IPS-18a (cell line): ENCODE measurements at regions not wholly inside any gene's neighbourhood (a gene's known extent, or its start where the extent isn't known, plus 50 kb on each side); places are given as distances from the start of the nearest gene placed in this dataset.

Experiments used
- H3K27ac ChIP-seq: one replicate; pipeline ENCODE4 v1.5.1; 2013; ENCODE audit warnings: low read length
- H3K27me3 ChIP-seq: one replicate; pipeline ENCODE4 v1.6.1; 2013; ENCODE audit warnings: mild to moderate bottlenecking, low read length; ENCODE audit not compliant: control insufficient read depth, insufficient read depth
- H3K36me3 ChIP-seq: one replicate; pipeline ENCODE4 v1.6.1; 2013; ENCODE audit warnings: low read depth, low read length; ENCODE audit not compliant: control insufficient read depth
- H3K4me1 ChIP-seq: one replicate; pipeline ENCODE4 v1.6.1; 2013; ENCODE audit warnings: low read depth, low read length; ENCODE audit not compliant: control insufficient read depth
- H3K4me3 ChIP-seq: one replicate; pipeline ENCODE4 v1.5.1; 2013; ENCODE audit warnings: low read length
- H3K9ac ChIP-seq: one replicate; pipeline ENCODE4 v1.6.1; 2013; ENCODE audit warnings: mild to moderate bottlenecking, low read length, moderate library complexity
- H3K9me3 ChIP-seq: one replicate; pipeline ENCODE4 v1.6.1; 2013; ENCODE audit warnings: low read depth, low read length; ENCODE audit not compliant: control insufficient read depth

GRCh38 chr7:12970626-12971025, 283.2 kb downstream of the ARL4A start:
- Histone ChIP-seq H3K36me3 (no peaks in the 10 kb centered on the region), H3K9ac (no peak overlapping the region), H3K9me3 (no peaks in the 10 kb centered on the region), H3K4me1 (no peaks in the 10 kb centered on the region), H3K27ac (no peak overlapping the region), H3K4me3 (no peak overlapping the region), H3K27me3 (no peaks in the 10 kb centered on the region)

- no peak overlapping the region for H3K27ac ChIP-seq
- no peaks in the 10 kb centered on the region for H3K36me3 ChIP-seq
- H3K4me1 ChIP-seq = no peaks in the 10 kb centered on the region
- H3K9me3 ChIP-seq = no peaks in the 10 kb centered on the region
- no peak overlapping the region for H3K4me3 ChIP-seq
- no peak overlapping the region for H3K9ac ChIP-seq
- no peaks in the 10 kb centered on the region for H3K27me3 ChIP-seq
Observed at GRCh38 chr7:12974451-12975166, 287.2 kb downstream of the ARL4A start.

- Histone ChIP-seq H3K4me1 (no peaks in the 10 kb centered on the region), H3K27ac (no peak overlapping the region), H3K27me3 (no peaks in the 10 kb centered on the region), H3K9ac (no peak overlapping the region), H3K9me3 (no peaks in the 10 kb centered on the region), H3K4me3 (no peak overlapping the region), H3K36me3 (no peaks in the 10 kb centered on the region)
Observed at GRCh38 chr7:12975412-12975811, 288.0 kb downstream of the ARL4A start.

GRCh38 chr7:12979181-12979580, 291.7 kb downstream of the ARL4A start:
- no peaks in the 10 kb centered on the region for H3K27me3 ChIP-seq

GRCh38 chr7:12982178-12982577, 294.7 kb downstream of the ARL4A start:
- Histone ChIP-seq H3K4me1 (peaks cover 18% of the 10 kb centered on the region), H3K27ac (no peak overlapping the region), H3K36me3 (no peaks in the 10 kb centered on the region), H3K9me3 (no peaks in the 10 kb centered on the region), H3K4me3 (no peak overlapping the region), H3K9ac (no peak overlapping the region), H3K27me3 (no peaks in the 10 kb centered on the region)

More at GRCh38 chr7:12979181-12979580, 291.7 kb downstream of the ARL4A start:
- H3K9ac ChIP-seq = no peak overlapping the region
- H3K36me3 ChIP-seq = no peaks in the 10 kb centered on the region
- H3K27ac ChIP-seq = no peak overlapping the region
- H3K4me1 ChIP-seq = no peaks in the 10 kb centered on the region
- H3K9me3 ChIP-seq = no peaks in the 10 kb centered on the region
- H3K4me3 ChIP-seq = no peak overlapping the region

- Histone ChIP-seq H3K36me3 (no peaks in the 10 kb centered on the region), H3K27me3 (no peaks in the 10 kb centered on the region), H3K27ac (no peak overlapping the region), H3K4me3 (no peak overlapping the region), H3K9ac (no peak overlapping the region), H3K4me1 (peaks cover 24% of the 10 kb centered on the region), H3K9me3 (no peaks in the 10 kb centered on the region)
Observed at GRCh38 chr7:12984117-12984516, 296.7 kb downstream of the ARL4A start.

- no peak overlapping the region for H3K9ac ChIP-seq
- H3K27me3 ChIP-seq = no peaks in the 10 kb centered on the region
- H3K36me3 ChIP-seq = no peaks in the 10 kb centered on the region
- H3K9me3 ChIP-seq = no peaks in the 10 kb centered on the region
- H3K4me1 ChIP-seq = peaks cover 24% of the 10 kb centered on the region
- no peak overlapping the region for H3K4me3 ChIP-seq
- peak overlapping the region; percentile 26 for H3K27ac ChIP-seq
Observed at GRCh38 chr7:12985228-12985627, 297.8 kb downstream of the ARL4A start.

- no peaks in the 10 kb centered on the region for H3K9me3 ChIP-seq
- H3K4me3 ChIP-seq = no peak overlapping the region
- H3K27me3 ChIP-seq = no peaks in the 10 kb centered on the region
- peak overlapping the region; percentile 25 for H3K9ac ChIP-seq
- H3K4me1 ChIP-seq = peaks cover 24% of the 10 kb centered on the region
- H3K36me3 ChIP-seq = no peaks in the 10 kb centered on the region
- H3K27ac ChIP-seq = peak overlapping the region; percentile 20
Observed at GRCh38 chr7:12985752-12986151, 298.3 kb downstream of the ARL4A start.

GRCh38 chr7:12987238-12987637, 299.8 kb downstream of the ARL4A start:
- H3K27ac ChIP-seq = no peak overlapping the region
- peaks cover 24% of the 10 kb centered on the region for H3K4me1 ChIP-seq
- no peak overlapping the region for H3K4me3 ChIP-seq
- H3K36me3 ChIP-seq = no peaks in the 10 kb centered on the region
- H3K9me3 ChIP-seq = no peaks in the 10 kb centered on the region
- no peaks in the 10 kb centered on the region for H3K27me3 ChIP-seq
- no peak overlapping the region for H3K9ac ChIP-seq

- H3K36me3 ChIP-seq = no peaks in the 10 kb centered on the region
- no peaks in the 10 kb centered on the region for H3K9me3 ChIP-seq
- no peak overlapping the region for H3K27ac ChIP-seq
- no peak overlapping the region for H3K4me3 ChIP-seq
- H3K27me3 ChIP-seq = no peaks in the 10 kb centered on the region
- peaks cover 20% of the 10 kb centered on the region for H3K4me1 ChIP-seq
- H3K9ac ChIP-seq = no peak overlapping the region
Observed at GRCh38 chr7:12990440-12990839, 303.0 kb downstream of the ARL4A start.

GRCh38 chr7:12993025-12993424, 305.6 kb downstream of the ARL4A start:
- Histone ChIP-seq H3K4me3 (no peak overlapping the region), H3K9me3 (no peaks in the 10 kb centered on the region), H3K4me1 (no peaks in the 10 kb centered on the region), H3K36me3 (no peaks in the 10 kb centered on the region), H3K27me3 (no peaks in the 10 kb centered on the region), H3K9ac (no peak overlapping the region), H3K27ac (no peak overlapping the region)

GRCh38 chr7:12995912-12996469, 308.6 kb downstream of the ARL4A start:
- H3K4me3 ChIP-seq = no peak overlapping the region
- H3K4me1 ChIP-seq = no peaks in the 10 kb centered on the region
- H3K27me3 ChIP-seq = no peaks in the 10 kb centered on the region
- H3K36me3 ChIP-seq = no peaks in the 10 kb centered on the region
- H3K27ac ChIP-seq = no peak overlapping the region
- H3K9ac ChIP-seq = no peak overlapping the region
- no peaks in the 10 kb centered on the region for H3K9me3 ChIP-seq
